Non-pigmented ciliary epithelial cell (primary cell): ENCODE measurements at regions not wholly inside any gene's neighbourhood (a gene's known extent, or its start where the extent isn't known, plus 50 kb on each side); places are given as distances from the start of the nearest gene placed in this dataset.
A peak's percentile ranks its signal among the peaks of the same experiment; 100 is the strongest.

ENCODE experiments used
- DNase-seq: peaks from one replicate; pipeline ENCODE4 v3.0.0-alpha.2; 2010; ENCODE audit warnings: low read depth

- DNase-seq = no peak
These were observed 70.3 kb upstream of the SLC22A23 start for GRCh38 chr6:3526962-3527650.

- no peak for DNase-seq
These were observed 69.1 kb upstream of the SLC22A23 start for GRCh38 chr6:3525915-3526314.

- no peak for DNase-seq
These were observed 67.6 kb upstream of the SLC22A23 start for GRCh38 chr6:3524456-3524855.

- DNase-seq = no peak
These were observed 67.1 kb upstream of the SLC22A23 start for GRCh38 chr6:3523966-3524365.

GRCh38 chr6:3523271-3523670, 66.4 kb upstream of the SLC22A23 start:
- DNase-seq = no peak

- no peak for DNase-seq
These were observed 65.9 kb upstream of the SLC22A23 start for GRCh38 chr6:3522561-3523260.

GRCh38 chr6:3520281-3521230, 63.7 kb upstream of the SLC22A23 start:
- no peak for DNase-seq

- DNase-seq = no peak
These were observed 61.7 kb upstream of the SLC22A23 start for GRCh38 chr6:3518356-3519190.

- DNase-seq = peak; percentile 78
These were observed 60.5 kb upstream of the SLC22A23 start for GRCh38 chr6:3517350-3517749.

GRCh38 chr6:3516092-3516491, 59.2 kb upstream of the SLC22A23 start:
- DNase-seq = no peak

- DNase-seq = no peak
These were observed 58.8 kb upstream of the SLC22A23 start for GRCh38 chr6:3515669-3516068.

GRCh38 chr6:3513416-3513815, 56.6 kb upstream of the SLC22A23 start:
- no peak for DNase-seq

GRCh38 chr6:3512832-3513231, 56.0 kb upstream of the SLC22A23 start:
- no peak for DNase-seq

- DNase-seq = no peak
These were observed 53.8 kb upstream of the SLC22A23 start for GRCh38 chr6:3510617-3511016.

- DNase-seq = no peak
These were observed 53.3 kb upstream of the SLC22A23 start for GRCh38 chr6:3510178-3510577.

GRCh38 chr6:3509336-3509735, 52.5 kb upstream of the SLC22A23 start:
- DNase-seq = no peak

GRCh38 chr6:3506751-3507383, 50.0 kb upstream of the SLC22A23 start:
- no peak for DNase-seq
